ENCODE measurements at regions not wholly inside any gene's neighbourhood (a gene's known extent, or its start where the extent isn't known, plus 50 kb on each side); places are given as distances from the start of the nearest gene placed in this dataset.

GRCh38 chr16:47848421-47849109 lies 307.2 kb downstream of the ABCC12 start:
- intact Hi-C loops (cut with DNase I; ENCODE audit: low total_unique reads) = no loop called here
- Histone ChIP-seq H3K4me3 (no peak overlapping the region), H3K4me1 (no peaks in the 10 kb centered on the region), H3K36me3 (no peaks in the 10 kb centered on the region), H3K27me3 (no peaks in the 10 kb centered on the region), H3K27ac (no peak overlapping the region), H3K9me3 (no peaks in the 10 kb centered on the region)
- no peak for TF ChIP-seq POLR2A (IDR thresholded peaks at IDR 0.05)
- no peak for TF ChIP-seq CTCF (IDR thresholded peaks at IDR 0.05)
- TF ChIP-seq POLR2AphosphoS5 (IDR thresholded peaks at IDR 0.05) = no peak
- no peak for DNase-seq (ENCODE audit: low spot score in 2 of 2)

- no peaks in the 10 kb centered on the region for H3K27me3 ChIP-seq
- no peak overlapping the region for H3K4me3 ChIP-seq
- no peaks in the 10 kb centered on the region for H3K36me3 ChIP-seq
- H3K4me1 ChIP-seq = no peaks in the 10 kb centered on the region
- TF ChIP-seq POLR2A (IDR thresholded peaks at IDR 0.05) (no peak), CTCF (IDR thresholded peaks at IDR 0.05) (no peak)
- no peak overlapping the region for H3K27ac ChIP-seq
- intact Hi-C loops (cut with DNase I; ENCODE audit: low total_unique reads) = no loop called here
- H3K9me3 ChIP-seq = no peaks in the 10 kb centered on the region
- no peak for DNase-seq (ENCODE audit: low spot score in 2 of 2)
Observed at GRCh38 chr16:47847220-47847970, 308.4 kb downstream of the ABCC12 start.

- intact Hi-C loops (cut with DNase I; ENCODE audit: low total_unique reads) = no loop called here
- Histone ChIP-seq H3K36me3 (no peaks in the 10 kb centered on the region), H3K27me3 (no peaks in the 10 kb centered on the region), H3K4me3 (no peak overlapping the region), H3K4me1 (no peaks in the 10 kb centered on the region), H3K27ac (no peak overlapping the region), H3K9me3 (peaks cover 21 to 39% of the 10 kb centered on the region in 2 donors)
- DNase-seq (ENCODE audit: low spot score in 2 of 2) = no peak
- TF ChIP-seq POLR2AphosphoS5 (IDR thresholded peaks at IDR 0.05) (no peak), POLR2A (IDR thresholded peaks at IDR 0.05) (no peak), CTCF (IDR thresholded peaks at IDR 0.05) (no peak)
Observed at GRCh38 chr16:47834485-47835024, 321.2 kb downstream of the ABCC12 start.

GRCh38 chr16:47833771-47834170 lies 322.0 kb downstream of the ABCC12 start:
- H3K4me1 ChIP-seq = no peaks in the 10 kb centered on the region
- no peaks in the 10 kb centered on the region for H3K27me3 ChIP-seq
- H3K4me3 ChIP-seq = no peak overlapping the region
- TF ChIP-seq POLR2AphosphoS5 (IDR thresholded peaks at IDR 0.05) = no peak
- TF ChIP-seq CTCF (IDR thresholded peaks at IDR 0.05) = no peak
- no peak for TF ChIP-seq POLR2A (IDR thresholded peaks at IDR 0.05)
- DNase-seq (ENCODE audit: low spot score in 2 of 2) = no peak
- H3K27ac ChIP-seq = no peak overlapping the region
- intact Hi-C loops (cut with DNase I; ENCODE audit: low total_unique reads) = no loop called here
- H3K9me3 ChIP-seq = peaks cover 20 to 39% of the 10 kb centered on the region in 2 donors
- no peaks in the 10 kb centered on the region for H3K36me3 ChIP-seq
